Large intestine (tissue), 3 donors: ENCODE measurements at regions not wholly inside any gene's neighbourhood (a gene's known extent, or its start where the extent isn't known, plus 50 kb on each side); places are given as distances from the start of the nearest gene placed in this dataset.

Experiments
- DNase-seq, 2 donors: peaks; one replicate each; pipeline versions ENCODE4 v3.0.0 to v3.0.0-alpha.2; 2013
- H3K27ac ChIP-seq: one replicate; pipeline ENCODE4 v1.5.1; 2013; ENCODE audit warnings: low read length
- H3K27me3 ChIP-seq: 2 replicates; pipeline ENCODE4 v1.6.1; 2013; ENCODE audit warnings: low read length; ENCODE audit not compliant: control insufficient read depth, insufficient read depth
- H3K36me3 ChIP-seq: 2 replicates; pipeline ENCODE4 v1.6.1; 2013; ENCODE audit warnings: low read length; ENCODE audit not compliant: control insufficient read depth, insufficient read depth
- H3K4me1 ChIP-seq: one replicate; pipeline ENCODE4 v1.6.1; 2013; ENCODE audit warnings: low read length; ENCODE audit not compliant: control insufficient read depth, insufficient read depth
- H3K4me3 ChIP-seq: one replicate; pipeline ENCODE4 v1.5.1; 2013; ENCODE audit warnings: low read length
- H3K9me3 ChIP-seq: one replicate; pipeline ENCODE4 v1.6.1; 2013; ENCODE audit warnings: mild to moderate bottlenecking, low read depth, low read length, moderate library complexity; ENCODE audit not compliant: control insufficient read depth
- WGBS: methylation state at CpG from one replicate; pipeline ENCODE4 v1.1.5; 2013; ENCODE audit warnings: low lambda C conversion rate; ENCODE audit not compliant: insufficient coverage; 5-methylcytosine and 5-hydroxymethylcytosine counted together

DNA sequence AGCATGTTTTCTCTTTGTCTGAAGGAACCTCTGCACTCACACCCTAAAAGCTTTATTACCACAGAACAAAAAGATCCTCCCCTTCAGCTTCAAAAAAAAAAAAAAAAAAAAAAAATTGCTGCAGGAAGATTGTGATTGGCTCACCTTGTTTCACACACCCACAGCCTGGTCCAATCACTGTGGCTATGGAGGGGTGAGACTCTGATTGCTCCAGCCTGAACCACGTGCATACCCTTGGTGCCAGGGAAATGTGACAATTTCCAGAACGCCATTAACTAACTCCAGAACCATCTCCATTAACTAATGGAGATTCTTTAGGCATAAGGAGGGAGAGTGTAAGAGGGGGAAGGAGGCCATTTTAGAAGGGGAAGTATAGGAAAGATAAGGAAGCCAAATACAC lies 106.5 kb upstream of the CRBN start:
- Histone ChIP-seq H3K4me3 (no peak overlapping the region), H3K27ac (no peak overlapping the region), H3K4me1 (no peaks in the 10 kb centered on the region), H3K36me3 (no peaks in the 10 kb centered on the region), H3K9me3 (no peaks in the 10 kb centered on the region), H3K27me3 (no peaks in the 10 kb centered on the region)
- WGBS = no CpG with 5 or more reads among the region's 2 CpGs
- DNase-seq = no peak

DNA sequence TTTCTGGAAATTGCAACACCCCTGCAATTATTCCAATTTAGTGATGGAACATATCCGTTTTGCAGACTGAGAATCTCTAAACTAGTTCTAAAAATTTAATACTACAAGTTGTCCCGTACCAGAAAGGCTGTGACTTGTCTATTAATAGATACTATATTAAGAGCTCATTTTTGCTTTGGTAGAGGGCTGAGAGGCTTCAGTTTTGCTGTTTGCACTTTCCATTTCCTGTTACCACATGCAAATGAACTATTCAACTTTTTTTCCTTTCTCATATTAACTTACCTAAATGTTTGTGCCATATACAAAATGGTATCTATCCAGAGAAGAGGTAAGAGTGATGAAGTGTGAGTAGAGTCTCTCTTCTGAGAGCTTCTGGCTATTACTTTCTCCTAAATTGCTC lies 101.5 kb upstream of the CRBN start:
- Histone ChIP-seq H3K9me3 (no peaks in the 10 kb centered on the region), H3K27ac (no peak overlapping the region), H3K4me1 (no peaks in the 10 kb centered on the region), H3K4me3 (no peak overlapping the region), H3K36me3 (no peaks in the 10 kb centered on the region), H3K27me3 (no peaks in the 10 kb centered on the region)
- WGBS = 66% methylated on average over 2 of the region's 2 CpGs
- DNase-seq = no peak

DNA sequence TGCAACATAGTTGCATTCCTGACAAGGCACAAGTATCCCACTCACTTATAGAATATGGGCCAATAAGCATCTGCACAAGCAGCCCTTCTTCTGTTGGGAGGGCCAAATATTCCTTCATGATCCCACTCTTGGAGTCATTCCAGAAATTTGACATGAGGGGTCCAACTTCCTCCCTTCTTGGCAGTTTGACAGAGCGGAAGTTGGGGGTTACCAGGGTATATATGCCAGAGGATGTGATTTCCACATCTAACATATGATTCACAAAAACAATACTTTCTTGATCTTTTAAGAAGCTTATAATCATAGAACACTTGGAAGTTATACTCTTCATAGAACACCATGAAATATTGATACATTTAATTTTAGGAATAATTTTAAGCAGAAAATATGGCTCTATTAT lies 100.9 kb upstream of the CRBN start:
- DNase-seq = no peak
- Histone ChIP-seq H3K4me3 (no peak overlapping the region), H3K9me3 (no peaks in the 10 kb centered on the region), H3K27me3 (no peaks in the 10 kb centered on the region), H3K4me1 (no peaks in the 10 kb centered on the region), H3K27ac (no peak overlapping the region), H3K36me3 (no peaks in the 10 kb centered on the region)
- WGBS = no CpG with 5 or more reads among the region's 1 CpG

DNA sequence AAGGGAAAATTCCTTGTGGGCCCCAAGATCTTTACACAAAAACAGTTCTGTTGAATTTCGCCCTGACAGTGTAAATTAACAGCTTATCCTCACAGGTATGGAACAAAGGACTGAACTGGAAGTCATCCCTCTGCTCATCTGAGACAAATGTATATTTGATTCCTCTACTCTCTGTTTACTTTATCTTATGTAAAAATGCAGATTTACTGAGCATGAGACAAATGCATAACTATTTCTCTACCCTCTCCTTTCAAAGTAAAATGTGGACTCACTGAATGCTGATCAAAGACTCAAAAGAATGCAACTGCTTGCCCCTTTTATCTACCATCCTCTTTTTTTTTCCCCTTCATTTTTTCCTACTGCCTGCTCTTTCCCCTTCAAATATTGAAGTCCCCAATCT lies 98.6 kb upstream of the CRBN start:
- WGBS = no CpG with 5 or more reads among the region's 1 CpG

DNA sequence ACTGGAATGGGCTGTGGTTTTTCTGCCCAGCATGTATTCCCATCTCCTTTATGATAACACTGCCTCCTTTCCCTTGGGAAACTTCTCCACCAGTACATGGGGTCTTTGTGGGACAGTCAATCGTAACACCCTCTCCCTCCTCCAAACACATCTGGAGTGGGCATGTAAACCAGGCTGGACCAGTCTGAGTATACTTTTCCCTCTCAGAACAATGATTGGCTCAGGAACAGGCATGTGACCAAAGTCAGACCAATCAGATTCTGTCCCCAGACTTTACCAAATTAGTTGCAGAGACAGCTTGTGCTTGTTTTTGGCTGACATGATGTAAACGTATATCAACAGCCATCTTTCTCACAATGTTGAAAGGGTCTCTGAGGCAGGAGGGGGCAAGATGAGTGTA lies 97.1 kb upstream of the CRBN start:
- WGBS = no CpG with 5 or more reads among the region's 2 CpGs
- no peak for DNase-seq

More for the DNA sequence above, 98.6 kb upstream of the CRBN start:
- no peaks in the 10 kb centered on the region for H3K4me1 ChIP-seq
- H3K9me3 ChIP-seq = no peaks in the 10 kb centered on the region
- no peak overlapping the region for H3K27ac ChIP-seq
- DNase-seq = no peak
- H3K36me3 ChIP-seq = no peaks in the 10 kb centered on the region
- H3K27me3 ChIP-seq = no peaks in the 10 kb centered on the region
- no peak overlapping the region for H3K4me3 ChIP-seq

DNA sequence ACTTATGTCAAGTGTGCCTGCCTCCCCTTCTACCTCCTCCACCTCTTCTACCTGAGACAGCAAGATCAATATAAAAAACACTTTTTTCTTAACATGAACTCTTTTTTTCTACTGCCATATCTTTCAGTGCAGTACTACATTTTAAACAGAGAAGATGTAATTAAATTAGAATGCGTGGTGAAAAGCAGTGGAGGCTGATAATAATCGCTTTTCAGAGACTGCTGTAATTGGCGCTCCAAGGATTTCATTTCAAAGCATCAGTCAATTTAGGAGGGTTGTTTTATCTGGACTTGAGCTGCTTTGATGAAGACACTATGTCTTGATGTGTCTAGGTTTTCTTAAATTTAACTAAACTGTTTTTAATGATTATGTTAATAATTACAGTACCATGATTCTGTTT lies 85.3 kb upstream of the CRBN start:
- no peaks in the 10 kb centered on the region for H3K27me3 ChIP-seq
- 100% methylated on average over 3 of the region's 3 CpGs for WGBS
- no peak for DNase-seq
- no peaks in the 10 kb centered on the region for H3K9me3 ChIP-seq
- H3K27ac ChIP-seq = no peak overlapping the region
- no peaks in the 10 kb centered on the region for H3K4me1 ChIP-seq
- no peaks in the 10 kb centered on the region for H3K36me3 ChIP-seq
- H3K4me3 ChIP-seq = no peak overlapping the region

More for the DNA sequence above, 97.1 kb upstream of the CRBN start:
- no peak overlapping the region for H3K4me3 ChIP-seq
- H3K27ac ChIP-seq = no peak overlapping the region
- no peaks in the 10 kb centered on the region for H3K4me1 ChIP-seq
- no peaks in the 10 kb centered on the region for H3K9me3 ChIP-seq
- no peaks in the 10 kb centered on the region for H3K27me3 ChIP-seq
- no peaks in the 10 kb centered on the region for H3K36me3 ChIP-seq

DNA sequence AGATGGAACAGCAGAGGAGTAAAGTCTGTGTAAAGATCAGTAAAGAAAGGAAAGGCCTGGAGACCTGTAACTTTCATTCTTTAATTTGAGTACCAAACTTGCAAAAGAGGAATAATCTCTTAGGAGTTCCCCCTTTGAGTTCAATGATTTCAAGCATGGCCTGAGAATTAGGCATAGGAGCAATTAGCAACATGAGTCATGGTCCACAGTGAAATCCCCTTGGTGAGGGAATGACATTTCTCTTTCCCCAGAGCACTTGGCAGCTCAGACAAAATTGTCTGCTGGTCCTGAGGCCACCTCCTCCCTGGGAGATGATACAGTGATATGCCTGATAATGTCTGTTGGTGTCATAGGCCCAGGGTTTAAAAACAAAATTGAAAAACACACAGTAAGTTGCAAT lies 81.4 kb upstream of the CRBN start:
- no peaks in the 10 kb centered on the region for H3K4me1 ChIP-seq

DNA sequence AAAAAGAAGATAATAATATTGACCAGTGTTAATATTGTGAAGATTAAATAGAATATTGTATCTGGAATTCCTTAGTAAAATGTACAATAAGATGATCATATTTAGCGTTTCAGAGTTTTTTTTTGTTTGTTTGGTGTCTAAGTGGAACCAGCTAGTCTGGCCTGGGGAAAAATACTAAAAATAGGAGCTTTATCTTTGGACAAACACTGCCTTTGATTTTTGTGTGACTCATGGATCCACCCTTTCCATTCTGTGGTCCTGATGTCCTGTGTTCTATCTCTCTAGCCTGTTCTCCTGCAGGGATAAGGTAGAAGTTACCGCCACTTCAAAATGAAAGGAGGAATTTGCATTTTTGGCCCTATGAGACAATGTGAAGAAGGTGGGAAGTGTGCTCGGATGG lies 79.7 kb upstream of the CRBN start:
- H3K27me3 ChIP-seq = no peaks in the 10 kb centered on the region
- no peaks in the 10 kb centered on the region for H3K9me3 ChIP-seq
- no peaks in the 10 kb centered on the region for H3K36me3 ChIP-seq
- WGBS = 67% methylated on average over 1 of the region's 3 CpGs
- H3K4me3 ChIP-seq = no peak overlapping the region
- no peak for DNase-seq
- no peak overlapping the region for H3K27ac ChIP-seq
- H3K4me1 ChIP-seq = no peaks in the 10 kb centered on the region

More for the DNA sequence above, 81.4 kb upstream of the CRBN start:
- Histone ChIP-seq H3K36me3 (no peaks in the 10 kb centered on the region), H3K27me3 (no peaks in the 10 kb centered on the region), H3K9me3 (no peaks in the 10 kb centered on the region), H3K4me3 (no peak overlapping the region), H3K27ac (no peak overlapping the region)
- no peak for DNase-seq

DNA sequence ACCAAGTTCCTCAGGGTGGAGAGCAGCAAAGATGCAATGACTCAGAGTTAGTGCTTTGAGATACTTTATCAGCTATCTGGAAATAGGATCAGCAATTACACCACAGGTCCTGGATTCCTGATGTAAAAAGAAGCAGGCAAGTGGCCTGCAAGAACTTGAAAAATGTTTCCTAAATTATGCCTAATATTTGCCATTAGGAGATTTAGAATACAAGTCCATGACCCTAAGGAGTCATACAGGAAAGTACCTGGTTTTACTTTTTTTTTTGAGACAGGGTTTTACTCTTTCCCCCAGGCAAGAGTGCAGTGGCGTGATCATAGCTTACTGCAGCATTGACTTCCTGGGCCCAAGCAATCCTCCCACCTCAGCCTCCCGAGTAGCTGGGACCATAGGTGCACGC lies 78.8 kb upstream of the CRBN start:
- H3K36me3 ChIP-seq = no peaks in the 10 kb centered on the region
- WGBS = no CpG with 5 or more reads among the region's 3 CpGs
- no peaks in the 10 kb centered on the region for H3K4me1 ChIP-seq
- no peaks in the 10 kb centered on the region for H3K27me3 ChIP-seq
- no peak overlapping the region for H3K27ac ChIP-seq
- H3K9me3 ChIP-seq = no peaks in the 10 kb centered on the region
- DNase-seq = no peak
- no peak overlapping the region for H3K4me3 ChIP-seq

DNA sequence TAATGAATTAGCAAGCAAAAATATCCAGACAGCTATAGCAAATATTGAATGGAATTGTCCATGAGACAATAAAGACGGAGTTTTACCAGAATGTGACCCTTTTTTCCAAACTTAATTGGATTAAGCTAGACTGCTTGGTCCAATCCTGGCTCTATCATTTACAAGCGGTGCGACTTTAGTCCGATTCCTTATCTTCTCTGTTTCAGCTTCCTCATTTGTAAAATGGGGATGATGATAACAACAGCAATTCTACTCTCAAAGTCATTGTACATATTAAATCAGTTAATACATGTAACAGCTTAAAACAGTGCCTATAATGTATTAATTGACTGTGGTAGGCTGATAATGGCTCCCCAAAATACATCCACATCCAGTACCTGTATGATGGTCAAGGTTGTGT lies 62.1 kb upstream of the CRBN start:
- no peaks in the 10 kb centered on the region for H3K27me3 ChIP-seq
- H3K36me3 ChIP-seq = no peaks in the 10 kb centered on the region
- no peak overlapping the region for H3K4me3 ChIP-seq
- H3K27ac ChIP-seq = no peak overlapping the region
- no peaks in the 10 kb centered on the region for H3K9me3 ChIP-seq
- 61% methylated on average over 3 of the region's 4 CpGs for WGBS
- DNase-seq = no peak
- H3K4me1 ChIP-seq = no peaks in the 10 kb centered on the region

DNA sequence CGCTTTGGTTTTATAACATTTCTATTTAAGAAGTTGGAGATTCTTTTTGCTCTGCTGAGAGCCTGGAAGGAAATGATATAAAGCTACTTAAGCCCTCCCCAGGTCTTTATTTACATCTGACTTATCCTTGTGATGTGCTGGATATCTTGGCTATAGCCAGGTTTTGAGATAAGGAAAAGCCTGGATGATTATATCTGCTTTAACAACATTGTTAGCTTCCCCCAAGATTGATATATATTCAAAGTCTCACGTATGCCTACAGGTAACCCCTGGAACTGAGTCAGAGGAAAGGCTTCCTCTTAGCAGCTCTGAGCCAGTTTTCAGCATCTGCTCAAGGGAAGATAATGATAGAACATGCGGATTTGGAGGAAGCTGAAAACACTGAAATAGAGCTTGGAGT lies 61.5 kb upstream of the CRBN start:
- WGBS = 0% methylated on average over 1 of the region's 3 CpGs

More for the DNA sequence above, 61.5 kb upstream of the CRBN start:
- no peak for DNase-seq
- no peaks in the 10 kb centered on the region for H3K36me3 ChIP-seq
- H3K4me3 ChIP-seq = no peak overlapping the region
- no peaks in the 10 kb centered on the region for H3K27me3 ChIP-seq
- no peak overlapping the region for H3K27ac ChIP-seq
- no peaks in the 10 kb centered on the region for H3K4me1 ChIP-seq
- no peaks in the 10 kb centered on the region for H3K9me3 ChIP-seq
